Fibroblast of lung (primary cell): ENCODE measurements at regions not wholly inside any gene's neighbourhood (a gene's known extent, or its start where the extent isn't known, plus 50 kb on each side); places are given as distances from the start of the nearest gene placed in this dataset.

Experiments
- DNase-seq, 2 donors: peaks; one replicate each; pipeline versions ENCODE4 v3.0.0 to v3.0.0-alpha.2; 2010; ENCODE audit warnings: low read depth in 2 of 2
- H2AFZ ChIP-seq: 2 replicates; pipeline ENCODE4 v1.5.1; 2012; ENCODE audit warnings: low read length, control low read depth, inconsistent platforms
- H3K27ac ChIP-seq: 2 replicates; pipeline ENCODE4 v1.5.1; 2011; ENCODE audit warnings: low read length, control low read depth; ENCODE audit not compliant: insufficient read depth
- H3K27me3 ChIP-seq: 2 replicates; pipeline ENCODE4 v1.5.1; 2011; ENCODE audit warnings: mild to moderate bottlenecking, low read length; ENCODE audit not compliant: control insufficient read depth, insufficient read depth
- H3K36me3 ChIP-seq: 2 replicates; pipeline ENCODE4 v1.5.1; 2011; ENCODE audit warnings: low read length; ENCODE audit not compliant: control insufficient read depth, insufficient read depth
- H3K4me1 ChIP-seq: 2 replicates; pipeline ENCODE4 v1.5.1; 2011; ENCODE audit warnings: low read length; ENCODE audit not compliant: control insufficient read depth, insufficient read depth; ENCODE audit errors: extremely low read depth
- H3K4me2 ChIP-seq: 2 replicates; pipeline ENCODE4 v1.5.1; 2011; ENCODE audit warnings: low read length, control low read depth; ENCODE audit not compliant: insufficient read depth; ENCODE audit errors: extremely low read depth
- H3K4me3 ChIP-seq, 4 experiments: fragments of 200-600 bp in 1 of 4; sonication (generic) in 1 of 4; replicated peaks in 1 of 4; 2 replicates each; pipeline ENCODE4 v1.5.1; 2011 to 2016; ENCODE audit warnings: low read length in 4 of 4, low read depth in 3 of 4, mild to moderate bottlenecking in 3 of 4, control low read depth in 2 of 4, inconsistent platforms in 1 of 4, mixed read lengths in 1 of 4; ENCODE audit not compliant: insufficient read depth in 1 of 4; ENCODE audit errors: control extremely low read depth in 1 of 4
- H3K79me2 ChIP-seq: 2 replicates; pipeline ENCODE4 v1.5.1; 2012; ENCODE audit warnings: mild to moderate bottlenecking, low read length, inconsistent platforms; ENCODE audit not compliant: control insufficient read depth, insufficient read depth
- H3K9ac ChIP-seq: 2 replicates; pipeline ENCODE4 v1.5.1; 2011; ENCODE audit warnings: mild to moderate bottlenecking, low read length, control low read depth; ENCODE audit not compliant: insufficient read depth
- H3K9me3 ChIP-seq: 2 replicates; pipeline ENCODE4 v1.5.1; 2012; ENCODE audit warnings: low read depth, low read length; ENCODE audit not compliant: control insufficient read depth, insufficient read depth
- H4K20me1 ChIP-seq: 2 replicates; pipeline ENCODE4 v1.5.1; 2011; ENCODE audit warnings: low read length; ENCODE audit not compliant: control insufficient read depth, insufficient read depth; ENCODE audit errors: extremely low read depth
- EZH2 ChIP-seq: IDR thresholded peaks from 2 replicates; pipeline ENCODE4 v1.5.1; 2012; ENCODE audit warnings: low read length, control low read depth, mild to moderate bottlenecking; ENCODE audit errors: missing control alignments
- TF ChIP-seq, protein P1 (sequence below), 2 donors: IDR thresholded peaks in 1 of 2; conservative IDR thresholded peaks in 1 of 2; 1 replicate in 1 of 2; 2 replicates in 1 of 2; pipeline ENCODE4 v1.5.1; 2011 to 2012; ENCODE audit warnings: low read length in 2 of 2, control low read depth in 1 of 2, inconsistent platforms in 1 of 2, low read depth in 1 of 2, mild to moderate bottlenecking in 1 of 2

GRCh38 chr18:6557057-6557769, 142.5 kb upstream of the L3MBTL4 start:
- TF ChIP-seq, protein P1, sequence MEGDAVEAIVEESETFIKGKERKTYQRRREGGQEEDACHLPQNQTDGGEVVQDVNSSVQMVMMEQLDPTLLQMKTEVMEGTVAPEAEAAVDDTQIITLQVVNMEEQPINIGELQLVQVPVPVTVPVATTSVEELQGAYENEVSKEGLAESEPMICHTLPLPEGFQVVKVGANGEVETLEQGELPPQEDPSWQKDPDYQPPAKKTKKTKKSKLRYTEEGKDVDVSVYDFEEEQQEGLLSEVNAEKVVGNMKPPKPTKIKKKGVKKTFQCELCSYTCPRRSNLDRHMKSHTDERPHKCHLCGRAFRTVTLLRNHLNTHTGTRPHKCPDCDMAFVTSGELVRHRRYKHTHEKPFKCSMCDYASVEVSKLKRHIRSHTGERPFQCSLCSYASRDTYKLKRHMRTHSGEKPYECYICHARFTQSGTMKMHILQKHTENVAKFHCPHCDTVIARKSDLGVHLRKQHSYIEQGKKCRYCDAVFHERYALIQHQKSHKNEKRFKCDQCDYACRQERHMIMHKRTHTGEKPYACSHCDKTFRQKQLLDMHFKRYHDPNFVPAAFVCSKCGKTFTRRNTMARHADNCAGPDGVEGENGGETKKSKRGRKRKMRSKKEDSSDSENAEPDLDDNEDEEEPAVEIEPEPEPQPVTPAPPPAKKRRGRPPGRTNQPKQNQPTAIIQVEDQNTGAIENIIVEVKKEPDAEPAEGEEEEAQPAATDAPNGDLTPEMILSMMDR (conservative IDR thresholded peaks at IDR 0.05 in 1 of 2, IDR thresholded peaks at IDR 0.05 in 1 of 2; ENCODE audit: low read depth in 1 of 2, low read length in 2 of 2) = no peak
- TF ChIP-seq EZH2 = no peak
- no peak overlapping the region for H3K27ac ChIP-seq

GRCh38 chr18:6557770-6558248, 143.1 kb upstream of the L3MBTL4 start:
- TF ChIP-seq, protein P1 (conservative IDR thresholded peaks at IDR 0.05 in 1 of 2, IDR thresholded peaks at IDR 0.05 in 1 of 2; ENCODE audit: low read depth in 1 of 2, low read length in 2 of 2) = no peak
- no peak for TF ChIP-seq EZH2

More at GRCh38 chr18:6557057-6557769, 142.5 kb upstream of the L3MBTL4 start:
- Histone ChIP-seq H3K9me3 (no peaks in the 10 kb centered on the region), H3K4me2 (peak overlapping the region; percentile 5), H3K4me3 (no peak overlapping the region), H3K27me3 (no peaks in the 10 kb centered on the region), H3K79me2 (no peaks in the 10 kb centered on the region), H3K9ac (no peak overlapping the region), H3K4me1 (no peaks in the 10 kb centered on the region), H4K20me1 (no peaks in the 10 kb centered on the region), H2AFZ (no peak overlapping the region), H3K36me3 (no peaks in the 10 kb centered on the region)
- DNase-seq = no peak

DNA sequence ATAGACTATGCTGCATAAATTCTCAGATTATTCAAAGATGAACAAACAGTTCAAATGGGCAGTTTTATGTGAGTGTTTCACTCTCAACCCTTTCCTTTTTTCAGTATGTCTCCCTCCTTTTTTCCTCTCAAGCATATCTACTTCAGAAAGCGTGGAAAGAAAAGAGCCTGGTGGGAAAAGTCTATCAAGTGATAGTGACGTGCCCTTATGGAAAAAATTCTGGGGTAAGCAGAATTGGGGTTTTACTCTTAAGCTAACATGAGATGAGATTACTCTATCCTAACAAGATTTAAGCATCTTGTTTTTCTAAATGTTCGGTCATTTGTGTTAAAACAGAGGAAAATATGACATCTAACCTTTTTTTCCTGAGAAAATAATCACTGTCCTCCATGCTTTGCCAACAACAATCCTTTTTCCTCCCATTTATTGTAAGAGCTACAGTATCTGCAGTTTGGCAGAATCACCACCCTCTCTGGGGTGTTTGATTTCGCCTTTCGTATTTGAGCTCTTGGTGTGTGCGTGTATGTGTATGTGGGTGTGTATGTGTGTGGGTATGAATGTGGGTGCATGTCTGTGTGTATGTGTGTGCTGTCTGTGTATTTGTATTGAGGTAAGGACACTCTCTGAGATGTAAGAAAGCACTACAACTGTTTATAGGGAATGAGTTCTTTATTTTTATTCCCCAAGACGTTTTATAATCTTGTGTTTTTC, 143.9 kb upstream of the L3MBTL4 start:
- no peaks in the 10 kb centered on the region for H3K27me3 ChIP-seq

More at GRCh38 chr18:6557770-6558248, 143.1 kb upstream of the L3MBTL4 start:
- H3K9me3 ChIP-seq = no peaks in the 10 kb centered on the region
- no peak overlapping the region for H3K9ac ChIP-seq
- no peak overlapping the region for H3K4me3 ChIP-seq
- H3K4me2 ChIP-seq = peak overlapping the region; percentile 5
- no peak for DNase-seq
- H3K27me3 ChIP-seq = no peaks in the 10 kb centered on the region
- no peaks in the 10 kb centered on the region for H4K20me1 ChIP-seq
- no peaks in the 10 kb centered on the region for H3K4me1 ChIP-seq
- no peaks in the 10 kb centered on the region for H3K36me3 ChIP-seq
- H3K79me2 ChIP-seq = no peaks in the 10 kb centered on the region
- no peak overlapping the region for H3K27ac ChIP-seq
- no peak overlapping the region for H2AFZ ChIP-seq

More for the DNA sequence above, 143.9 kb upstream of the L3MBTL4 start:
- Histone ChIP-seq H3K4me3 (no peak overlapping the region), H3K9me3 (no peaks in the 10 kb centered on the region), H3K36me3 (no peaks in the 10 kb centered on the region), H3K27ac (no peak overlapping the region), H3K4me1 (no peaks in the 10 kb centered on the region), H3K79me2 (no peaks in the 10 kb centered on the region), H2AFZ (no peak overlapping the region), H4K20me1 (no peaks in the 10 kb centered on the region), H3K4me2 (no peak overlapping the region), H3K9ac (no peak overlapping the region)
- TF ChIP-seq, protein P1 (conservative IDR thresholded peaks at IDR 0.05 in 1 of 2, IDR thresholded peaks at IDR 0.05 in 1 of 2; ENCODE audit: low read depth in 1 of 2, low read length in 2 of 2) = no peak
- no peak for TF ChIP-seq EZH2
- no peak for DNase-seq
